ENCODE measurements at regions not wholly inside any gene's neighbourhood (a gene's known extent, or its start where the extent isn't known, plus 50 kb on each side); places are given as distances from the start of the nearest gene placed in this dataset.

GRCh38 chr12:98188650-98189077, 326.7 kb upstream of the TMPO start:
- TF ChIP-seq CTCF (IDR thresholded peaks at IDR 0.05; ENCODE audit: control extremely low read depth, extremely low read depth), result no peak
- H3K27me3 ChIP-seq (ENCODE audit: control insufficient read depth in 3 of 3, insufficient read depth in 3 of 3, low read length in 2 of 3), result peaks cover 0 to 2% (median 0%) of the 10 kb centered on the region in 3 donors
- ATAC-seq (ENCODE audit: insufficient read depth, low FRiP score) (no peak), DNase-seq (peak in 2 of 3 donors; percentile 21 to 26)
- peaks cover 0 to 7% (median 0%) of the 10 kb centered on the region in 5 donors for H3K4me1 ChIP-seq (ENCODE audit: control insufficient read depth in 5 of 5, insufficient read depth in 5 of 5, low read length in 5 of 5)
- no peak overlapping the region for H3K4me3 ChIP-seq
- H3K9ac ChIP-seq (ENCODE audit: insufficient read depth in 1 of 2, low read length in 2 of 2), result no peak overlapping the region
- no peaks in the 10 kb centered on the region for H3K36me3 ChIP-seq (ENCODE audit: control insufficient read depth in 4 of 4, insufficient read depth in 4 of 4, low read length in 4 of 4)
- H3K9me3 ChIP-seq (ENCODE audit: control insufficient read depth in 4 of 4, insufficient read depth in 3 of 4, low read length in 3 of 4), result no peaks in the 10 kb centered on the region
- H3K27ac ChIP-seq (ENCODE audit: low read depth in 1 of 2, low read length in 1 of 2), result no peak overlapping the region
- WGBS, 2 donors, result 24 to 36% methylated on average over 5 of the region's 5 CpGs

- H3K9me3 ChIP-seq (ENCODE audit: control insufficient read depth in 4 of 4, insufficient read depth in 3 of 4, low read length in 3 of 4), result peaks cover 0 to 2% (median 0%) of the 10 kb centered on the region in 4 donors
- H3K4me1 ChIP-seq (ENCODE audit: control insufficient read depth in 5 of 5, insufficient read depth in 5 of 5, low read length in 5 of 5), result no peaks in the 10 kb centered on the region
- ATAC-seq (ENCODE audit: insufficient read depth, low FRiP score), result no peak
- peaks cover 0 to 2% (median 0%) of the 10 kb centered on the region in 3 donors for H3K27me3 ChIP-seq (ENCODE audit: control insufficient read depth in 3 of 3, insufficient read depth in 3 of 3, low read length in 2 of 3)
- WGBS, 2 donors, result 84 to 90% methylated on average over 3 of the region's 3 CpGs
- H3K9ac ChIP-seq (ENCODE audit: insufficient read depth in 1 of 2, low read length in 2 of 2), result no peak overlapping the region
- no peaks in the 10 kb centered on the region for H3K36me3 ChIP-seq (ENCODE audit: control insufficient read depth in 4 of 4, insufficient read depth in 4 of 4, low read length in 4 of 4)
- H3K27ac ChIP-seq (ENCODE audit: low read depth in 1 of 2, low read length in 1 of 2), result no peak overlapping the region
- no peak for TF ChIP-seq CTCF (IDR thresholded peaks at IDR 0.05; ENCODE audit: control extremely low read depth, extremely low read depth)
- DNase-seq, result no peak
- H3K4me3 ChIP-seq, result no peak overlapping the region
Measured at GRCh38 chr12:98194591-98194990, 320.8 kb upstream of the TMPO start.

GRCh38 chr12:98198261-98198982, 317.0 kb upstream of the TMPO start:
- H3K36me3 ChIP-seq (ENCODE audit: control insufficient read depth in 4 of 4, insufficient read depth in 4 of 4, low read length in 4 of 4), result no peaks in the 10 kb centered on the region
- ATAC-seq (ENCODE audit: insufficient read depth, low FRiP score) (no peak), DNase-seq (no peak)
- no peaks in the 10 kb centered on the region for H3K27me3 ChIP-seq (ENCODE audit: control insufficient read depth in 3 of 3, insufficient read depth in 3 of 3, low read length in 2 of 3)
- H3K9ac ChIP-seq (ENCODE audit: insufficient read depth in 1 of 2, low read length in 2 of 2), result no peak overlapping the region
- H3K4me1 ChIP-seq (ENCODE audit: control insufficient read depth in 5 of 5, insufficient read depth in 5 of 5, low read length in 5 of 5), result no peaks in the 10 kb centered on the region
- WGBS, 2 donors, result 61 to 66% methylated on average over 4 of the region's 4 CpGs
- peaks cover 0 to 9% (median 0%) of the 10 kb centered on the region in 4 donors for H3K9me3 ChIP-seq (ENCODE audit: control insufficient read depth in 4 of 4, insufficient read depth in 3 of 4, low read length in 3 of 4)
- H3K27ac ChIP-seq (ENCODE audit: low read depth in 1 of 2, low read length in 1 of 2), result no peak overlapping the region
- no peak overlapping the region for H3K4me3 ChIP-seq
- no peak for TF ChIP-seq CTCF (IDR thresholded peaks at IDR 0.05; ENCODE audit: control extremely low read depth, extremely low read depth)
